ENCODE measurements at regions not wholly inside any gene's neighbourhood (a gene's known extent, or its start where the extent isn't known, plus 50 kb on each side); places are given as distances from the start of the nearest gene placed in this dataset.

DNA sequence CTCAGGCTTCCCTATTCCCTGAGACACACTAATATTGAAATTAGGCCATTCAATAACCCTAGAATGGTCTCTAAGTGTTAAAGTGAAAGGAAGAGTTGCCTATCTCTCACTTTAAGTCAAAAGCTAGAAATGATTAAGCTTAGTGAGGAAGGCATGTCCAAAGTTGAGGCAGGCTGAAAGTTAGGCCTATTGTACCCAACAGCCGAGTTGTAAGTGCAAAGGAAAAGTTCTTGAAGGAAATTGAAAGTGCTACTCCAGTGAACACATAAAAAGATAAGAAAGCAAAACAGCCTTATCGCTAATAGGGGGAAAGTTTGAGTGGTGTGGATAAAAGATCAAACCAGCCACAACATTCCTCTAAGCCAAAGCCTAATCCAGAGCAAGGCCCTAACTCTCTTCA lies 117.9 kb upstream of the SPATA12 start:
- no peak for DNase-seq (ENCODE audit: extremely low spot score)
- CTCF ChIA-PET: interaction anchor here (0.8 to 1.5 kb wide), 10 partner anchors 10 to 143 kb away, joined by 3 to 5 read pairs (median 3); no protein-coding TSS in a partner anchor
- TF ChIP-seq, protein P1, sequence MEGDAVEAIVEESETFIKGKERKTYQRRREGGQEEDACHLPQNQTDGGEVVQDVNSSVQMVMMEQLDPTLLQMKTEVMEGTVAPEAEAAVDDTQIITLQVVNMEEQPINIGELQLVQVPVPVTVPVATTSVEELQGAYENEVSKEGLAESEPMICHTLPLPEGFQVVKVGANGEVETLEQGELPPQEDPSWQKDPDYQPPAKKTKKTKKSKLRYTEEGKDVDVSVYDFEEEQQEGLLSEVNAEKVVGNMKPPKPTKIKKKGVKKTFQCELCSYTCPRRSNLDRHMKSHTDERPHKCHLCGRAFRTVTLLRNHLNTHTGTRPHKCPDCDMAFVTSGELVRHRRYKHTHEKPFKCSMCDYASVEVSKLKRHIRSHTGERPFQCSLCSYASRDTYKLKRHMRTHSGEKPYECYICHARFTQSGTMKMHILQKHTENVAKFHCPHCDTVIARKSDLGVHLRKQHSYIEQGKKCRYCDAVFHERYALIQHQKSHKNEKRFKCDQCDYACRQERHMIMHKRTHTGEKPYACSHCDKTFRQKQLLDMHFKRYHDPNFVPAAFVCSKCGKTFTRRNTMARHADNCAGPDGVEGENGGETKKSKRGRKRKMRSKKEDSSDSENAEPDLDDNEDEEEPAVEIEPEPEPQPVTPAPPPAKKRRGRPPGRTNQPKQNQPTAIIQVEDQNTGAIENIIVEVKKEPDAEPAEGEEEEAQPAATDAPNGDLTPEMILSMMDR (IDR thresholded peaks at IDR 0.05; ENCODE audit: control extremely low read depth, extremely low read depth, low read depth, missing control alignments): no peak
- POLR2A ChIA-PET: no interaction called here

DNA sequence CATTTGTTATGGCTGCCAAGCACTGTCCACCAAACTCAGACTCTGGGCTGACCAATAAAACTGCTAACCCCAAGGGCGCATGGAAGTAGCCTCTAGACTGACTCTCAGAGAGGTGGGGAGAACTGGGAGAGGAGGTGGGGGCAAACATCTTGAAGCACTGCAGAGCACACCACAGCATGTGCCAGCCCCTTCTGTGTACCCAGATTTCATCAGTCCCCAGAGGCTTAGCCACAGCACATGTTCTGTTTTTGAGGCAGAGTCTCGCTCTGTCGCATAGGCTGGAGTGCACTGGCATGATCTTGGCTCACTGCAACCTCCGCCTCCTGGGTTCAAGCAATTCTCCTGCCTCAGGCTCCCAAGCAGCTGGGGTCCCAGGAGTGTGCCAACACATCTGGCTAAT lies 119.5 kb upstream of the SPATA12 start:
- TF ChIP-seq, protein P1 (IDR thresholded peaks at IDR 0.05; ENCODE audit: control extremely low read depth, extremely low read depth, low read depth, missing control alignments): no peak
- ChIA-PET POLR2A (no interaction called here), CTCF (no interaction called here)
- DNase-seq (ENCODE audit: extremely low spot score): no peak

DNA sequence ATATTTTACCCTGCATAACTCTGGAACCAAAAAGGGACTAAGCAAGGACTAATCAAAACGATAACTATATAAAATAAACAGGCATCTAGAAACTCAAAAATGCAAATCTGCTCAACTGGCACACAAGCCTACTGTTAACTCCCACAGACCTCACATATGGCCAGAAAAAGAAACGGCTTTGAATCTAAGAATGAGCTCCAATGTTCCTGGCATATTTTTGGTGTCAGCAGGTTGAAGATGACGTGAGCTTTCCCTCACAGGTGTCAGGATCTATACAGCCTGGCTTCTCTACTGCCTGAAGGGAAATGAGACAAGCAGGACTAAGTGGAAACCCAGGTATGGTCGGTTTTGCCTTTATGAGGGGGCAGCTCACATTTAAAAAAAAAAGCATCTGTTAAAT lies 120.1 kb upstream of the SPATA12 start:
- CTCF ChIA-PET: interaction anchor here (0.8 kb wide), 1 partner anchor 13 kb away, joined by 3 read pairs; no protein-coding TSS in a partner anchor
- no peak for DNase-seq (ENCODE audit: extremely low spot score)
- POLR2A ChIA-PET: no interaction called here

DNA sequence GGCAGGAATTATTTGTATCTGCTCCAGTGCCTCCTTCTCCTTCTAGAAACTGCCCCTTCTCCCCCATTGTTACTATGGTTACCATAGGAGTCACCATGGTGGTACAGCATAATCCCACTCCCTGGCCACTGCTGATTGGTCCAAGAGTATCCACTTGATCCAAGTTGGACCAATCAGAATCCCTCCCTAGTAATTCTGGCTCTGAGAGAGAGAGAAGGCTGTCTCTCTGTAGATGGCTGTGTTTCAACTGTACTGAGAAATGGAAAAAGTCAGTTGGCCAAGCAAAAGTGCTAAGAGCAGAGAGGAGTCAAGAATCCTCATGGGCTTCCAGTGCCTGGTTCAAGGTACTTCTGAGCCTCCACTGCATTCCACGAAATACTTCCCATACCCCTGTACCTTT lies 120.6 kb upstream of the SPATA12 start:
- ChIA-PET POLR2A (no interaction called here), CTCF (interaction anchor here (0.8 kb wide), 1 partner anchor 14 kb away, joined by 3 read pairs; no protein-coding TSS in a partner anchor)
- no peak for DNase-seq (ENCODE audit: extremely low spot score)
- TF ChIP-seq, protein P1 (IDR thresholded peaks at IDR 0.05; ENCODE audit: control extremely low read depth, extremely low read depth, low read depth, missing control alignments): no peak

More for the DNA sequence above, 120.1 kb upstream of the SPATA12 start:
- TF ChIP-seq, protein P1 (IDR thresholded peaks at IDR 0.05; ENCODE audit: control extremely low read depth, extremely low read depth, low read depth, missing control alignments): no peak

DNA sequence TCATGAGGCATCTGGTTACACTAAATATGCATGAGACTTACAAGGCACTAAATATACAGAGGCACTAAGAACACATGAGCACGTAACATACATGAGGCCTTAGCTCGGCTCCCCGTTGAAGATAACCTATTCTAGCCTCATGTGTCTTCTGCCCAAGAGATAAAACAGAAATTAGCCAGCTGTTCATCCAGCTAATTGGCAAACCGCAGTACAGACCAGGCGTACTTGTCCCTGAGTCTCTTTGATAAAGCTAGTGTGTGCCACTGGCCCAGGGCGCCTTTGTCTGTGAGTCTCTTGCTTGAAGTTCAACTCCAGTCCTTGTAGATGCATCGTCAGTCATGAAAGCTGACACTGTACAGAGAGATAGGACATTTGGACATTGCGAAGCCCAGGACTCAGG lies 121.9 kb upstream of the SPATA12 start:
- CTCF ChIA-PET: interaction anchor here (1.4 kb wide), 1 partner anchor 15 kb away, joined by 3 read pairs; no protein-coding TSS in a partner anchor
- TF ChIP-seq, protein P1 (IDR thresholded peaks at IDR 0.05; ENCODE audit: control extremely low read depth, extremely low read depth, low read depth, missing control alignments): no peak
- no peak for DNase-seq (ENCODE audit: extremely low spot score)
- POLR2A ChIA-PET: interaction anchor here (0.5 kb wide), 1 partner anchor 221 kb away, joined by 3 read pairs; no protein-coding TSS in a partner anchor

DNA sequence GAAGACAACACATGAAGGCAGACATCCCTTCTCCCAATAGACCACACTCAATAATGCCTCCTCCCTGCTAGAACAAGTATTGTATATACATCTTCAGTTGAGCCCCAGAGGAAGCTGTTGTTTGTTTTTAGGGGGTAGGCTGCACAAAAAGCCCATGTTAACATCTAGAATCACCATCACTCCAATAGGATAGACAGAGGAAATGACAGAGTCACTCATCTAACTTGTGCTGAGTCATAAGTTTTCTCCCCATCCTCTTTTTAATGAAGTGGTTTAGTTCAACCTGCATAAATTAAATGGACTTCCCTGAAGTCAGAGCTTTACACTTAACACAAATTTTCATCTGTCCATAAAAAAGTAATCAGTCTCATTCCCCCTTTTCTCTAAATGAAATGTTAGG lies 122.9 kb upstream of the SPATA12 start:
- DNase-seq (ENCODE audit: extremely low spot score): no peak
- TF ChIP-seq, protein P1 (IDR thresholded peaks at IDR 0.05; ENCODE audit: control extremely low read depth, extremely low read depth, low read depth, missing control alignments): no peak
- CTCF ChIA-PET: interaction anchor here (0.7 to 1.6 kb wide), 3 partner anchors 16 to 235 kb away, joined by 3 to 4 read pairs (median 3); no protein-coding TSS in a partner anchor
- POLR2A ChIA-PET: no interaction called here

Measured in GM10248 (cell line).